ENCODE measurements at regions not wholly inside any gene's neighbourhood (a gene's known extent, or its start where the extent isn't known, plus 50 kb on each side); places are given as distances from the start of the nearest gene placed in this dataset.

- DNase-seq = no peak
Measured at GRCh38 chr2:66899109-66899508, 464.2 kb downstream of the MEIS1 start.

- DNase-seq = no peak
Measured at GRCh38 chr2:66899648-66900047, 464.7 kb downstream of the MEIS1 start.

- no peak for DNase-seq
Measured at GRCh38 chr2:66901344-66901743, 466.4 kb downstream of the MEIS1 start.

- DNase-seq = no peak
Measured at GRCh38 chr2:66903183-66903582, 468.3 kb downstream of the MEIS1 start.

GRCh38 chr2:66903745-66904465 lies 469.0 kb downstream of the MEIS1 start:
- no peak for DNase-seq

- DNase-seq = no peak
Measured at GRCh38 chr2:66915237-66915636, 480.3 kb downstream of the MEIS1 start.

GRCh38 chr2:66919286-66919685 lies 477.8 kb upstream of the ETAA1 start:
- no peak for DNase-seq

GRCh38 chr2:66920415-66920814 lies 476.7 kb upstream of the ETAA1 start:
- no peak for DNase-seq

- DNase-seq = no peak
Measured at GRCh38 chr2:66925128-66925527, 472.0 kb upstream of the ETAA1 start.

GRCh38 chr2:66926594-66927112 lies 470.5 kb upstream of the ETAA1 start:
- DNase-seq = no peak

- DNase-seq = no peak
Measured at GRCh38 chr2:66929632-66930338, 467.3 kb upstream of the ETAA1 start.

GRCh38 chr2:66930339-66931220 lies 466.6 kb upstream of the ETAA1 start:
- no peak for DNase-seq

GRCh38 chr2:66938471-66938967 lies 458.6 kb upstream of the ETAA1 start:
- no peak for DNase-seq

GRCh38 chr2:66940080-66940479 lies 457.1 kb upstream of the ETAA1 start:
- DNase-seq = no peak

- DNase-seq = no peak
Measured at GRCh38 chr2:66948234-66948633, 448.9 kb upstream of the ETAA1 start.

- DNase-seq = no peak
Measured at GRCh38 chr2:66957198-66957597, 439.9 kb upstream of the ETAA1 start.

- no peak for DNase-seq
Measured at GRCh38 chr2:66957677-66958076, 439.5 kb upstream of the ETAA1 start.

GRCh38 chr2:66960161-66960560 lies 437.0 kb upstream of the ETAA1 start:
- no peak for DNase-seq

- no peak for DNase-seq
Measured at GRCh38 chr2:66962716-66963115, 434.4 kb upstream of the ETAA1 start.

GRCh38 chr2:66966631-66967030 lies 430.5 kb upstream of the ETAA1 start:
- no peak for DNase-seq

- DNase-seq = no peak
Measured at GRCh38 chr2:66968946-66969345, 428.2 kb upstream of the ETAA1 start.

- no peak for DNase-seq
Measured at GRCh38 chr2:66981074-66981473, 416.1 kb upstream of the ETAA1 start.

- no peak for DNase-seq
Measured at GRCh38 chr2:66982766-66983165, 414.4 kb upstream of the ETAA1 start.

Measured in NCI-H774 (cell line).